OCI-LY3 (cell line): ENCODE measurements at regions not wholly inside any gene's neighbourhood (a gene's known extent, or its start where the extent isn't known, plus 50 kb on each side); places are given as distances from the start of the nearest gene placed in this dataset.

Experiments
- CTCF ChIP-seq: fragments of 200-600, 300-600 bp; sonication (generic); IDR thresholded peaks from 2 replicates; pipeline ENCODE4 v1.5.1; 2014; ENCODE audit warnings: antibody characterized with exemption, low read length, low read depth
- EZH2phosphoT487 ChIP-seq: fragments of 200-600 bp; shearing (Covaris generic); IDR thresholded peaks from 2 replicates; pipeline ENCODE4 v1.6.1; 2018; ENCODE audit warnings: antibody characterized with exemption, mixed run types, low read depth

- no peak for TF ChIP-seq EZH2phosphoT487
- TF ChIP-seq CTCF = no peak
These were observed 246.1 kb downstream of the PCDH17 start for GRCh38 chr13:57877601-57878000.
